Nucleus accumbens (tissue), 56 donors: ENCODE measurements at regions not wholly inside any gene's neighbourhood (a gene's known extent, or its start where the extent isn't known, plus 50 kb on each side); places are given as distances from the start of the nearest gene placed in this dataset.
"Not testable (repeated sequence)": the region's sequence is repeated elsewhere in the genome, so short reads cannot be mapped to it uniquely, and the experiment has no call there.

Experiments
- DNase-seq, 56 donors: peaks; one replicate each; lab custom pipeline; 2025; lab: John Stamatoyannopoulos, UW

DNA sequence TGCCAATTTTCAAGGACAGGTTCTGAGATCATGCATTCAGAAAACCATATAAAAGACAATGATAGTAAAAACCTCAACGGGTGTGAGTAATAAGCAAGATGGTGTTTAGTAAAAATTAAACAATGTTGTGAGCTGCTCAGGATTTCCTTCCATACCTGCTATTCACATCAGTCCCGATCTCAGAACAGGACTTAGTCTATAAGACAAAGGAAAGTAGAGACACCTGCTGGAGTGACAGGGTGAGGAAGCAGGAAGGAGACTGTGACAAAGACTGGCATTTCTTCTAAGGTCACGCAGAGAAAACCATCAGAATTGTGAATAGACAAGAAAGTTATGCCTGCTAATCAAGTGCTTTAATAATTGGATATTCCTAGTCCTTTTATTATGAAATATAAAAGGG lies 648.0 kb downstream of the DACH1 start:
- no peak for DNase-seq

DNA sequence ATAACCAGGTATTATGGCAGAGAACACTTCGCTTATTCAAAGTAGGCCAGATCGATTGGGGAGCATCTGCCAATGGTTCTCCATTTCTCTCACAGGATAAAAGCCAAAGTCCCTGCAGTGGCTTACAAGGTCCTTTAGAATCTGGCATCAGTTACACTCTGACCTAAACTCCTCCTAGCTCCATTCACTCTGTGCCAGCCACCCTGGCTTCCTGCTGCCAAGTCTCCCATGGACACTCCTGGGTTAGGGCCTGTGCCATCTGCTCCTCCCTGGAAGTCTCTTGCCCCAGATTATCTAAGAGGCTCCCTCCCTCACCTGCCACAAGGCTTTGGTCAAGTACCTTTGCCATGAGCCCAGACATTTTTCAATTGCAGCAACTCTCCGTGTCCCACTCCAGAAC lies 649.2 kb downstream of the DACH1 start:
- DNase-seq, result no peak

DNA sequence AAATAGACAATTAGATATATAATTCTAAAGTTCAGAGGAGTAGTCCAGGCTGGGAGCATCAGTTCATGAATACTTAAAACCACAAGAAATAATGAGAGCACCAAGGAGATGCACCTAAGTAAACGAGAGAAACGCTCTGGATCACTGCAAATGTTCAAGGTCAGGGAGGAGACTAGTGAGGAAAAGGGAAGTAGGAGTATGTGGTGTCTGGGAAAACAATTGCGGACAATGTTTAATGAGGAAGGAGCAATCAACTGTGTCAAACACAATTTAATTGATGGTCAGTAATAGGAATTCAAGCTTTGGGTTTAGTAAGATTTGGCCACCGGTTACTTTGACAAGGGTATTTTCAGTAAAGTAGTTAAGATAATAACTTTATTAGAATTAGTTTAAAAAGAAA lies 652.2 kb downstream of the DACH1 start:
- DNase-seq, result no peak

DNA sequence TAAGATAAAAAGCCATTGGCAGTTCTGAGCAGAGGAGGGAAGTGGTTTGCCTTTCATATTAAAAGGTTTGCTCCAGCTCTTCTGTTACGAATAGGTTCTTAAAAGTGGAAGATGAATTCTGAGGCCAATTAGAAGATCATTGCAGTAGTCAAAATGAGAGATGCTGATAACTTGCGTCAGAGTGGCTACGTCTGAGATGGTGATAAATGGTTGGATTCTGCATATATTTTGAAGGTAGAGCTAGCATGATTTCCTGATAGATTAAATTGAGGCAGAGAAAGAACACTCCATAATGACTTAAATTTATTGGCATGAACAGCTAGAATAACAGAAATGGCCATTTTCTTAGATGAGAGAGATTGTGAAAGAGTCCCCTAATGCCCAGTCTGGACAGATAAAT lies 652.6 kb downstream of the DACH1 start:
- no peak for DNase-seq

DNA sequence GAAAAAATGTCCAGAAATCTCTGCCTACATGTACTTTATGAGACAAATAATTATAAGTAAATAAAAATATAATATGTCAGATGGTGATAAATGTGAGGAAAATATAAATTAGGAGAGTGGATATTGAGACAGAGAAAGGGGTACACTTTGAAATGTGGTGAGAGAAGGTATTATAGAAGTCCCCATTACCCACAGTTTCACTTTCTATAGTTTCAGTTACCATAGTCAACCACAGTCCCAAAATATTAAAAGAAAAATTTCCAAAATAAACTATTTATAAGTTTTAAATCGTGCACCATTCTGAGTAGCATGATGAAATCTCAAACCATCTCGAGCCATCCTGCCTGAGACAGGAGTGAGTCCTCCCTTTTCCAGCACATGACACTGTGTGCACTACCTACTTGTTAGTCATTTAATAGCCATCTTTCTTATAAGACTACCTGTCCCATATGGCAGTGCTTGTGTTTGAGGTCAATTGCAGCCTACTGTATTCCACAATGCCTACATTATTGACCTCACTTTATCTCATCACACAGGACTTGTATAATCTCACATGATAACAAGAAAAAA lies 653.7 kb downstream of the DACH1 start:
- no peak for DNase-seq

DNA sequence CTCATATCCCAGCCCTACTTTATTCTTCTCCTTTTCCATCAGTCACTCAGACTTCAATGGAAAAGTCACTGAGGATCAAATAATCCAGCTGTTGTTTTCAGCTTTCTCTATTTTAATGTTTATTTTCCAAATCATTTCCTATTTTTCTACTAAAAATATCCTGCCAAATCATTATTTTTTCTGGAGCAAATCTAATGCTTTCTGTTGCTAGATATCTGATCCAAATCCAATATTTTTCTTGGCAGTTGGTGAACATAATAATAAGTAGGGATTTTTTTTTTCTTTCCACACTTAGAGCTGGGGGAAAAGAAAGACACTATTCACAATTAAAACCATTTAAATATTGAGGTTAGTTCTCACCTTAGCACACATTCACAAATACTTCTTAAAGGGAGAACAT lies 656.1 kb downstream of the DACH1 start:
- DNase-seq, result no peak

DNA sequence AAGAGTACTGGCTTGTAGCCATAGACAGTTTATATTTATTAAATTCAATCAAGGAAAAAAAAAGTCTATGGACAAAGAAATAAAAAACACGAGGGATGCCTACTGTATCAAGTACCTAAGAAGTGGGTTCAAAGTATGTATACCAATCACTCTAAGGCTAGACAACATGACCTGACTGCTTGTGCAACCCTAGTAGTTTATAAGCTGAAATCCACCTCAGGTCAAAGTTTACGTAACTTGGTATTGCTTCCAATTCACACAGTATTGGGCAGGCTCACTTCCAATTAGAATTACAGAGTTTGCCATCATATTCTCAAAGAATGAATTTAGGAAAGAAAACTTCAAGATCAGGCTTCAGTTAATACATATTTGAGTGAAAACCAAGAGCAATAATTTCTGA lies 657.8 kb downstream of the DACH1 start:
- no peak for DNase-seq

DNA sequence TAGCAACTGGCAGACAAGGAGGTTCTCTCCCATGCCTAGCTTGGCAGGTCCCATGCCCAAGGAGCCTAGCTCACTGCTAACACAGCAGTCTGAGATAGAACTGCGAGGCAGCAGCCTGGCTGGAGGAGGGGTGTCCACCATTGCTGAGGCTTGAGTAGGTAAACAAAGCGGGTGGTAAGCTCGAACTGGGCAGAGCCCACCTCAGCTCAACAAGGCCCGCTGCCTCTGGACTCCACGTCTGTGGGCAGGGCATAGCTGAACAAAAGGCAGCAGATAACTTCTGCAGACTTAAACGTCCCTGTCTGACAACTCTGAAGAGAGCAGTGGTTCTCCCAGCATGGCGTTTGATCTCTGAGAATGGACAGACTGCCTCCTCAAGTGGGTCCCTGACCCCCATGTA lies 682.4 kb downstream of the DACH1 start:
- DNase-seq, result not testable (repeated sequence)

DNA sequence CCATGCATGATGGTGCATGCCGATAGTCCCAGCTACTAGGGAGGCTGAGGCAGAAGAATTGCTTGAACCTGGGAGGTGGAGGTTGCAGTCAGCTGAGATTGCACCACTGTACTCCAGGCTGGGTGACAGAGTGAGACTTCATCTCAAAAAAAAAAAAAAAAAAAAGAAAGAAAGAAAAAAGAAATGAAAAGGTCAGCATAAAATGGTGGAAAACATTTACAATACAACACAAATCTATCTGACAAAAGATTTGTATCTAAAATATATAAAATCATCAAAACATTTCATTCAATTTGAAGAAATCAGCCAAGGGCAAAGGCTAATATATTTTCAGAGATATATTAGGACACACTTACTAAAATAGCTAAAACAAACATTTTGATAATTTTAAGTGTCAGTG lies 683.7 kb downstream of the DACH1 start:
- not testable (repeated sequence) for DNase-seq

DNA sequence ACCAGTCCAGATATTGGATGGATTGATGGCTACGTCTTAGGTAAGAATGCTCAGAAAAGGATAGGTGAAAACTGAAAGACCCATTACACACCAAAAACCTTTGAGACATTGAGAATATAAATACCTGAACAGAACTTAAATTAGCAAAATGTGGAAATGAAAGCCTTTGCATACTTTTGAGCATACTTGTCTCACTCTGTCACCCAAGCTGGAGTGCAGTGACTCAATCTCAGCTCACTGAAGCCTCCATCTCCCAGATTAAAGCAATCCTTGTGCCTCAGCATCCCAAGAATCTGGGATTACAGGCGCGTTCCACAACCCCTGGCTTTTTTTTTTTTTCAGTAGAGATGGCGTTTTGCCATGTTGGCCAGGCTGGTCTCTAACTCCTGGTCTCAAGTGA lies 695.3 kb downstream of the DACH1 start:
- DNase-seq, result no peak

DNA sequence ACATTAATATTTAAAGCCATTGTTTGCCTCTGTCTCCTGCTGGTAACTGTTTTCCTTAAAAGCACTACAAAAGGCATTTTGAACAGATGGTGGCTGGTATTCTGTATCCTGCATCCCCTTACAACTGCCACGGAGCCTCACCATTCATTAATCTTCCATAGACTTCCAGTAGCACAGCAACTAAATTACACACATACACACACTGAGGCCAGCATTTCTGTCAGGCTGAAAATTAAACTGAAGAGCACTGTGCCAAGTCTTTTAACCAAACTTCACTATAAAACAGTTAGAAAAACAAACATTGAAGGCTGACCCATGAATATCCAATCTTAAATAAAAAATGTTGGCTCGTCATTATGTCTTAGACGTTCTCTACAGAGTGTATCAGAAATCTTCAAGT lies 697.8 kb downstream of the DACH1 start:
- no peak for DNase-seq

DNA sequence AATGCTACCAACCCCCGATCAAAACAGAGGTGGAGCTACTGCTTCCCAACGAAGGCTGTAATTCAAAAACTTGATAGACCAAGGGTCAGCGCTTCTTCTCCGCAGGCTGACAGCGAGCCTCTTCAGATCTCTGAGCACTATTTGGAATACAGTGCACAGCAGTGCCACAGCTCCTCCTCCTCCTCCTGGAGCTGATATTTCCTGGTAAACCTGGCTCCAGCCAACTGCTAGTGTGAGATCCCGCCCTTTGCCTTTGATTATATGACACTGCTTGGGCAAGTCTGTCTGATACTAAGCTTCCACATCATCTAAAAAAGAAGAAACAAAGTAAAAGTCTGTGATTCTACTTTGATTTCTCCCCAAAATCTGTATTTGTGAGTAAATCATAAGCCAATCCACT lies 710.5 kb downstream of the DACH1 start:
- no peak for DNase-seq

DNA sequence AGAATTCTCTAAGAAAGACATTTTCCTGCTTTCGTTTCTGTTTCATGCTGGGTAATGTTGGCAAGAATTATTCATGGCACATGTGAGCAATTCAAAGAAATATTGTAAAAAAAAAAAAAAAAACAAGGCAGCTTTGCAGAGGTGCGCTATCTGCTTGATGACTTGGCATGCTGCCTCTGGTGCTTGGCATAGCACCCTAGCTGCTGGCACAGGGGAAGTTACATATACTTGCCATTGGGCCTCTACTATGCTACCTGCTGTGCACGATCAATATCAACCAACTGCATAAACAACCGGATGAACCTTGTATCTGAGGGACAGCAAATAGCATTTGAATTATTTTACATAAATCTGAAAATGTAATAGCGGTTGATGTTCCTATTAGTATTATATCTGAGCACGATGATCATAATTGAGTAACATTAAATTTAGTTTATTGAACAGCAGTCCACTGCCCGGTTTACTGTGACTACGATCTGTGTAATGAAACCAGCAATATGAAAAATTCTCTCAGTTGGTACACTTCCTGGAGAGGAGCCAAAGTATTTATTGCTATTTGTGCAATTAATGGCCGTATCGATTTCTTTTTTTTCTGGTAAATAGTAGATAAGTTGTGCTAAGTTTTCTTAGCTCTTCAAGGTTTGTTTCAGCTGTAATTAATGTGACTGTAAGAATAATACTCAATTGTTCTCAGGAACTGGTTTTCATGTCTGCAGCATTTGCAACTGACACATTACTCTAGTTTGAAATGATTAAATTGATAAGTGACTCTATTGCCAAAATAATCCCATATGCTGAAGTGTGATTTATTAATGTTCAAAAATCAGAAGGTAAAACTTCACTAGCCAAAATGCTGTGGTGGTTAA lies 717.3 kb downstream of the DACH1 start:
- DNase-seq, result no peak

DNA sequence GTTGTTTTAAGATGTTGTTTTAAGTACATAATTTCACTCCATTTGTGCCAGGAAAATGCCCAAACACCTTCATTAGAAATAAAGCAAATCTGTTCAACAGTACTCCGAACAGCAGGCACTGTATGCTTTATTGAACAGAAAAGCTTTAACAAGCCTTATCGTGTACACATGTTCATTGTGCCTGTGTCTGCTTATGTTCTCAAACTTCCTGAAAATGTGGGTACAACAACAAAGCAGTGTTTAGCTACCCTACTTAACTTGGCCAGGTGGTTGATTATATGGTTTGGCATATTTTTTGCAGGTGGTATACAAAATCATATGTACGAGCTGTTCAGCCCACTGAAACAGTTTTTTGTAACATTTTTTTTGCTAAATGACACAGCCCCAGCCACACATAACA lies 718.0 kb downstream of the DACH1 start:
- no peak for DNase-seq

DNA sequence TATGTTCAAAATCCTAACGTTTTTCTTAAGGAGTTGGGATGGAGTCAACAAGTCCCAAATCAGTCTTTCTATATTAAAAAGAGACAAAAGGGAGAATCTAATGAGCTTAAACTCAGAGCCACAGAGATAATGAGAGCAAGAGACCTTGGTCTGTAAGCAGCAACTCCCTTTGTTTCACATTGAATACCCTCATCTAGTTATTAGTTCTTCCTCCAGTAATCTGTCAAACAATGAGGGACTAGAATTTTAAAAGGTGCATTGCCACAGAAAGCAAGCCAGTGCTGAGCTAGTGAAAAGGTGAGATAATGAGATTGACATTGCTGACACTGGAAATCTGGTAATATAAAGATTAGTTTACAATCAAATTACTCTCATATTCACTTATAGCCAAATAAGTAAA lies 718.6 kb downstream of the DACH1 start:
- DNase-seq, result no peak

DNA sequence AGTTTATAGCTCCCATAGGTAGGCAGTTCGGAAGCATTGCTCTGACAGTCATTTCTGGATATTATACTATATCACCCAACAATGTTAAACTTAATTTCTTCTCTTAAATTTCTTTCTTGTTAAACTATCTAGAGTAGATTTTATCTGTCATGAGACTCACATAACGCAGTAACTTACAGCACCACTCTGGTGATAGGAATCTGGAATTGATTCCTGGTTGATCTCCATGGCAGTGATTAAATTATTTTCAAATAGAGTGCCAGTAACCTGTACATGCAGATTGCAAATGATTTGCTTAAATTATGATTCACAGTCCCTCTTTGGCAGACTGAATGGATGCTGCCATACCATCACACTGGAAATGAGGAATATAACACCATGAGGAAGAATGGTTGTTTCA lies 722.1 kb downstream of the DACH1 start:
- DNase-seq, result no peak

DNA sequence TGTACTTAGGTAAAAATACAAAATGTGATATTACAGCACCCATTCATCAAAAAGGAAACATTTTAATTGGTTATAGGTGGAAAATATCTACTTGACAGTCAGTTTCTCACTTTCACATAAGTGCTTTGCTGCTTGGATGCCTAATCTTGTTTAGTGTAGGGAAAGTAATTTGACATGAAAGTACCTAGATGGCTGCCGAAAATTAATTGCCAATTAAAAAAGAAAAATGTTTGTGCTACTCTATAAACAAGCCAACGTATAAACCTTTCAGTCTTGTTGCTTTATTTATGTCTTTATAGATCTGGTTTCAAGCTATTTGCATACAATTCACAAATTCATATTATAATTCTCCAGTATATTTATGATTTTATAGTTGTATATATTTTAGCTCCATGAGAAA lies 729.9 kb downstream of the DACH1 start:
- DNase-seq, result no peak

DNA sequence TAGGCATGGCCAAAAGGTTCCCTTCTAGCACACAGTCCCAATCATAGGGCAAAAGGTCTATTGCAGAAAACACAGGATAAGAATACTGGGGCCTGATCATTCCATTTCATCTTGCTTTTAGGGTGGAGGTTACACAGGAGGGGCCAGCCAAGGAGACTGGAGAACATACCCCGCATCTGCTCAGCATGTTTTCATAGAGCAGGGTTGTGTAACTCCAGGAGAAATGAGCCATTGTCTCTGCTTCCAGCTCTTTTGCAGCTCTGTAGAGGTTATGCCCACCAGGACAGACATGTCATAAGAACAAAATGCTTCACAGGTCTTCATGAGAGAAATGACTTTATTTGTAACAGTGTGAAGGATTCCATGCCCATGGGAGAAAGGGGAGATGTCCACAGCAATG lies 742.8 kb downstream of the DACH1 start:
- no peak for DNase-seq

DNA sequence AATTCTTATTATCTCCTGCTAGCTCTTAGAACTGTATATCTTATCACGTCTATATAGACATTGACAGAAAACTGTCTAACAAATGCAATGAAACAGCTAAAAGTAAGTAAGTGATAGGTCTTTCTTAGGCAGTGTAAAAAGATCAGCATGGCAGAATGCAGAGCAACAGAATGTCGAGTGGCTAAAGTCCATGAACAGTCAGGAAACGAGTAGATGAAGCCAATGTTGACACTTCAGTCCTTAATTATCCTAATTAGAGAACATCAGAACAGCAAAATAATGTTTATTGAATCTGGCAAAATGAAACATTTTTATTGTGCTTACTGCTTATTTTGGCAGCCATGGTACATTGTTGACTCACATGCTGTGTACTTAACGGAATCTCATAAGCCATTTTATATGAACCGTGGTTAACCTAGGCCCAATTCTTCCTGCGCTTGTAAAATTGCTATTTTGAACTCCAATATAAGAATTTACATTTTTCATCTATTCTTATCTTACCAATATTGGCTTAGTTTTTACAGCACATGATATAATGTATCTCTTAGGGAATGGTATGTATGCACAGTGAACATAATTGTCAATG lies 748.1 kb downstream of the DACH1 start:
- no peak for DNase-seq

DNA sequence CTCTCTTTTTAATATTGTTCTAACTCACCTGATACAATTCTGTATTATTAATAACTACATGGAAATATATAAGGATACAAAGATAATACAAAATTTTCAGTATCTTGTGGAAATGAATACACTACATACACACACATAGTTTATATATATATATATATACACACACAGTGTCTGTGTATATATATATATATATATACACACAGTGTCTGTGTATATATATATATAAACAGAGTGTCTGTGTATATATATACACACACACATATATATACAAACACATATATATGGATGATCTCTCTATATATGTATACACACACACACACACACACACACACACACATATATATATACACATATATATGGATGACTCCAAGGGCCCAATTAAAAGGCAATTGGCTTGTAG lies 749.1 kb downstream of the DACH1 start:
- DNase-seq, result no peak

DNA sequence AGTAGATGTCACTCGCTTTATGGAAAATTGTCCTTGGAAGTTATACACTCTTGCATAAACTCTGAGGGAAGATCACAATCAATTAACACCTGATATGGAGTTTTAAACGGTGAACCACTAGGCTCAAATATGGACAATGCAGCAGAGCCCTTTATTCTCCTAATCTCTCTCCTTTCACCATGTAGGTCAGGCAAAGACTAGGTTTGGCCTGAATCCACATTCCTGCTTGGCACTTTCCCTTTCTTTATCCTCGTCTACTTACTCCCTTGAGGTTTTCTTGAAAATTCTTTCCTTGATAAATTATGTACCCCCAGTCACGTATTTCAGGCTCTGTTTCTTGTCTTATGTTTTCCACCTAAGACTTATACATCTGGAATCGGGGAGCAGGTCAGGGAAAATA lies 751.7 kb downstream of the DACH1 start:
- no peak for DNase-seq

DNA sequence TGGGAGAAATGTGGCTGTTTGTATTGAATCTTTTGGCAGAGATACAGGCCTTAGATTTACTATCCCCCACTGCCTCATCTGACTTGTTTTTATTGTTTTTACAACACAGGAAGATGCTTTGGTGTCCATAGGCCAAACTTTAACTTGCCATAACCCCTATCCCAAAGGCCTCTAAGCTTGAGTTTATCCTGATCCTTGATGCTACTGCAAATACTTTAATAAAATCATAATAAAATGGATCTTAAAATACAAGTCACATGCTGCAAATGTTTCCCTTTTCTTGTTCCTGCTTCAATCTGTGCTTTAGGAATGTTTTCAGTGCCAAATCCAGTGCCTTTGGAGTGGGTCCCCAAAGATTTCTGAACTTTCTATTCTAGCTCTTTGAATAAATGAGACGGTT lies 770.6 kb downstream of the DACH1 start:
- no peak for DNase-seq
